CD4-positive, alpha-beta T cell (primary cell): ENCODE measurements at regions not wholly inside any gene's neighbourhood (a gene's known extent, or its start where the extent isn't known, plus 50 kb on each side); places are given as distances from the start of the nearest gene placed in this dataset.
"Not testable (repeated sequence)": the region's sequence is repeated elsewhere in the genome, so short reads cannot be mapped to it uniquely, and the experiment has no call there.

ENCODE experiments used
- ATAC-seq: fragments of 200-7000 bp; cut with Tn5 transposase; one replicate; pipeline ENCODE4 v1.10.0; 2022; ENCODE audit warnings: mild to moderate bottlenecking; ENCODE audit not compliant: poor library complexity
- CTCF ChIA-PET: fragments of 350-600 bp; sonication (Branson Sonifier 250); formaldehyde crosslinking; loops from one replicate; lab custom pipeline; 2021; ENCODE audit warnings: antibody characterized with exemption, inconsistent platforms; lab: Charles Lee
- POLR2A ChIA-PET: fragments of 350-600 bp; sonication (Branson Sonifier 250); formaldehyde crosslinking; loops from one replicate; lab custom pipeline; 2021; ENCODE audit warnings: antibody characterized with exemption, inconsistent platforms; lab: Charles Lee
- DNase-seq, 14 experiments: peaks; one replicate each; pipeline ENCODE4 v3.0.0-alpha.2; 2013 to 2020; ENCODE audit warnings: mixed read lengths in 2 of 14
- H3K27ac ChIP-seq, 2 donors: one replicate each; pipeline versions ENCODE4 v1.5.1 to v1.7.0; 2013; ENCODE audit warnings: low read length in 2 of 2, low read depth in 1 of 2, mild to moderate bottlenecking in 1 of 2
- H3K27me3 ChIP-seq, 2 experiments: 1 replicate in 1 of 2; 2 replicates in 1 of 2; pipeline versions ENCODE4 v1.6.1 to v1.7.0; 2013; ENCODE audit warnings: low read length in 2 of 2, control low read depth in 1 of 2, mild to moderate bottlenecking in 1 of 2, moderate library complexity in 1 of 2; ENCODE audit not compliant: insufficient read depth in 2 of 2, control insufficient read depth in 1 of 2
- H3K36me3 ChIP-seq: one replicate; pipeline ENCODE4 v1.6.1; 2013; ENCODE audit warnings: low read length, control low read depth; ENCODE audit not compliant: insufficient read depth
- H3K4me1 ChIP-seq: one replicate; pipeline ENCODE4 v1.6.1; 2013; ENCODE audit warnings: low read length, control low read depth; ENCODE audit not compliant: insufficient read depth
- H3K4me3 ChIP-seq: one replicate; pipeline ENCODE4 v1.5.1; 2013; ENCODE audit warnings: mild to moderate bottlenecking, low read length, moderate library complexity
- H3K9me3 ChIP-seq, 2 experiments: 1 replicate in 1 of 2; 2 replicates in 1 of 2; pipeline versions ENCODE4 v1.6.1 to v1.7.0; 2013; ENCODE audit warnings: low read length in 2 of 2, mild to moderate bottlenecking in 2 of 2, control low read depth in 1 of 2, moderate library complexity in 1 of 2; ENCODE audit not compliant: control insufficient read depth in 1 of 2, insufficient read depth in 1 of 2
- H3K27ac Mint-ChIP-seq: one replicate; pipeline ENCODE4 v1.8.0; 2020; ENCODE audit warnings: mixed read lengths
- H3K27me3 Mint-ChIP-seq: one replicate; pipeline ENCODE4 v1.8.0; 2021; ENCODE audit warnings: mixed read lengths
- H3K36me3 Mint-ChIP-seq: one replicate; pipeline ENCODE4 v1.8.0; 2021; ENCODE audit warnings: low read depth, mixed read lengths
- H3K4me1 Mint-ChIP-seq: one replicate; pipeline ENCODE4 v1.8.0; 2021; ENCODE audit warnings: low read depth, mixed read lengths
- H3K4me3 Mint-ChIP-seq: one replicate; pipeline ENCODE4 v1.8.0; 2020; ENCODE audit warnings: mild to moderate bottlenecking, mixed read lengths
- H3K9me3 Mint-ChIP-seq: one replicate; pipeline ENCODE4 v1.8.0; 2020; ENCODE audit warnings: mixed read lengths
- intact Hi-C, 2 experiments: fragments of 100-400 bp; cut with DNase I in 1 of 2; cut with micrococcal nuclease in 1 of 2; formaldehyde crosslinking; loops; one replicate each; pipeline versions ENCODE4 v1.15.1 to v1.9.0; 2023 to 2025; cut with DNase I, micrococcal nuclease
- TF ChIP-seq, protein P1 (sequence below): fragments of 200-600 bp; IDR thresholded peaks from one replicate; pipeline ENCODE4 v1.8.0; 2022; ENCODE audit warnings: antibody characterized with exemption, mild to moderate bottlenecking

DNA sequence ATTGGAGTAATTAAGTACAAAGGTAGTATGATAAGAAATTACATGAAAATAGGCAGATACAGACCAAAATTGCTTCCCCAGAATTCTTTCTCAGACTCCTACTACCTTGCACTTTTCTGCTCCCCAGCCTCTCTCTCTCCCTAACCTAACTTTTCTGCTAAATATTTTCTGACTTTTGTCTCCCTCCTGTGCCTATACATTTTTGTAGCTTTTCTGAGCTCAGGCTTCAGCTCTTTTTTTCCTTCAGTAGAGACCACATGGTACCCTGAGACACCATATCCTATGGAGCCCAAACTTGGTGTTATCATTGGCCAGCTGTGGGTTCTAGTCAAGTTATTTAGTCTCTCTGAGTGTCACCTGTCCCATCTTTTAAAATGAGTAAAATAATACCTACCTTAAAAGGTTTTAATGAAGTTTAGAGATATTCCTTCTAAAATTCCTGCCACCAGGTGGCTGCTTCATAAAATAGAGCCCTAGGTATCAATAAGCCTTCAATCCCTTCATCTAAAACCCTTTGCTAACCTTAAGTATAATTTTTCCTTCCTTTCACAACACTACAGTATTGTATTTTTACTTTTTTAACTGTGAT, 237.6 kb upstream of the DUSP10 start:
- ATAC-seq (no peak), DNase-seq (no peak)
- peaks cover 9% of the 10 kb centered on the region for H3K27me3 Mint-ChIP-seq
- no peak overlapping the region for H3K4me3 Mint-ChIP-seq
- no peak overlapping the region for H3K27ac Mint-ChIP-seq
- Histone ChIP-seq H3K27ac (no peak overlapping the region), H3K4me1 (no peaks in the 10 kb centered on the region), H3K9me3 (no peaks in the 10 kb centered on the region), H3K27me3 (no peaks in the 10 kb centered on the region), H3K4me3 (no peak overlapping the region), H3K36me3 (no peaks in the 10 kb centered on the region)
- H3K36me3 Mint-ChIP-seq, result no peaks in the 10 kb centered on the region
- intact Hi-C loops, result no loop called here
- ChIA-PET POLR2A (no interaction called here), CTCF (interaction anchor here (1.2 kb wide), 1 partner anchor 18 kb away, joined by 3 read pairs; no protein-coding TSS in a partner anchor)
- TF ChIP-seq, protein P1, sequence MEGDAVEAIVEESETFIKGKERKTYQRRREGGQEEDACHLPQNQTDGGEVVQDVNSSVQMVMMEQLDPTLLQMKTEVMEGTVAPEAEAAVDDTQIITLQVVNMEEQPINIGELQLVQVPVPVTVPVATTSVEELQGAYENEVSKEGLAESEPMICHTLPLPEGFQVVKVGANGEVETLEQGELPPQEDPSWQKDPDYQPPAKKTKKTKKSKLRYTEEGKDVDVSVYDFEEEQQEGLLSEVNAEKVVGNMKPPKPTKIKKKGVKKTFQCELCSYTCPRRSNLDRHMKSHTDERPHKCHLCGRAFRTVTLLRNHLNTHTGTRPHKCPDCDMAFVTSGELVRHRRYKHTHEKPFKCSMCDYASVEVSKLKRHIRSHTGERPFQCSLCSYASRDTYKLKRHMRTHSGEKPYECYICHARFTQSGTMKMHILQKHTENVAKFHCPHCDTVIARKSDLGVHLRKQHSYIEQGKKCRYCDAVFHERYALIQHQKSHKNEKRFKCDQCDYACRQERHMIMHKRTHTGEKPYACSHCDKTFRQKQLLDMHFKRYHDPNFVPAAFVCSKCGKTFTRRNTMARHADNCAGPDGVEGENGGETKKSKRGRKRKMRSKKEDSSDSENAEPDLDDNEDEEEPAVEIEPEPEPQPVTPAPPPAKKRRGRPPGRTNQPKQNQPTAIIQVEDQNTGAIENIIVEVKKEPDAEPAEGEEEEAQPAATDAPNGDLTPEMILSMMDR, result no peak
- no peaks in the 10 kb centered on the region for H3K9me3 Mint-ChIP-seq
- no peaks in the 10 kb centered on the region for H3K4me1 Mint-ChIP-seq

DNA sequence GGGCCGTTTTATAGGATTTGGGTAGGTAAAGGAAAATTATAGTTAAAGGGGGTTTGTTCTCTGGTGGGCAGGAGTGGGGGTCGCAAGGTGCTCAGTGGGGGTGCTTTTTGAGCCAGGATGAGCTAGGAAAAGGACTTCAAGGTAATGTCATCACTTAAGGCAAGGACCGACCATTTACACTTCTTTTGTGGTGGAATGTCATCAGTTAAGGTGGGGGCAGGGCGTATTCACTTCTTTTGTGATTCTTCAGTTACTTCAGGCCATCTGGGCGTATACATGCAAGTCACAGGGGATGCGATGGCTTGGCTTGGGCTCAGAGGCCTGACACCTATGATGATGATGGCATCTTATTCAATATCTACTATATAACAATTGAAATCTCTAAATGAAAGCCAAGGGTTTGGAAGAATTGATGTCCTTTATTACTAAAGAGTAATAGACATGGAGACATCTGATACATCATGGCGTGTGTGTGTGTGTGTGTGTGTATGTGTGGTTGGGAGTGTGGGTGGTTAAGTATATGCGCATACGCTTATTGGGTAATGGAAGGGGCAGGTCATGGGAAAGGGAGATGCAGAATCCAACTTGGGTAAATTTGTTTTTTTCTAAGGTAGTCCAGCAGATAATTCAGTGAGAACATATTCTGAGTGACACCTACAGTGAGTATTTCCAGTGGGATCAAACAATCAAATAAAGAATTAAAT, 236.9 kb upstream of the DUSP10 start:
- H3K9me3 Mint-ChIP-seq, POLR2A ChIA-PET, H3K36me3 ChIP-seq, H3K9me3 ChIP-seq, H3K36me3 Mint-ChIP-seq, ATAC-seq, H3K4me1 Mint-ChIP-seq, H3K27ac Mint-ChIP-seq, H3K4me3 Mint-ChIP-seq, H3K27ac ChIP-seq, H3K27me3 ChIP-seq, H3K4me3 ChIP-seq, intact Hi-C loops, H3K4me1 ChIP-seq, DNase-seq, H3K27me3 Mint-ChIP-seq: not testable (repeated sequence)
- CTCF ChIA-PET, result interaction anchor here (1.2 kb wide), 1 partner anchor 17 kb away, joined by 3 read pairs; no protein-coding TSS in a partner anchor

DNA sequence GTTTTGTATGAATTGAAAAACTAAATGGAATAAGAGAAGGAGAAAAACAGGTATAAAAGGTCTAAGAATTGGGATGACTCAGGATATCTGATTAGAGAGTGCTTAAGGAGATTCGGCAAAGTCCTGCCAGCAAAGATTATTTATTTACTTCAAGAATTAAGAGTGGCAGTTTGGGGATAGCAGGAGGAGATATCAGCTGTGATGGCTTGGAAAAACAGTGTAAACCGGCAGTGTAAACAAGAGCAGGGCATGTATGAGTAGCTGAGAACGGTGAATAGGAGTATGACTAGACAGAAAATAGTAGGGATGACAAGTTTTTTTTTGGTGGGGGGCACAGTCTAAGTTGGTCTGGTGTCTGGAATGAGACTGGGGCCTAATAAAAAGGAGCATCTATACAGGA, 231.9 kb upstream of the DUSP10 start:
- H3K4me1 ChIP-seq, H3K4me3 ChIP-seq, H3K27ac ChIP-seq, H3K4me1 Mint-ChIP-seq, H3K9me3 Mint-ChIP-seq, H3K27me3 ChIP-seq, H3K36me3 Mint-ChIP-seq, H3K27me3 Mint-ChIP-seq, POLR2A ChIA-PET, H3K4me3 Mint-ChIP-seq, CTCF ChIA-PET, intact Hi-C loops, ATAC-seq, H3K27ac Mint-ChIP-seq, H3K9me3 ChIP-seq, DNase-seq, H3K36me3 ChIP-seq: not testable (repeated sequence)

DNA sequence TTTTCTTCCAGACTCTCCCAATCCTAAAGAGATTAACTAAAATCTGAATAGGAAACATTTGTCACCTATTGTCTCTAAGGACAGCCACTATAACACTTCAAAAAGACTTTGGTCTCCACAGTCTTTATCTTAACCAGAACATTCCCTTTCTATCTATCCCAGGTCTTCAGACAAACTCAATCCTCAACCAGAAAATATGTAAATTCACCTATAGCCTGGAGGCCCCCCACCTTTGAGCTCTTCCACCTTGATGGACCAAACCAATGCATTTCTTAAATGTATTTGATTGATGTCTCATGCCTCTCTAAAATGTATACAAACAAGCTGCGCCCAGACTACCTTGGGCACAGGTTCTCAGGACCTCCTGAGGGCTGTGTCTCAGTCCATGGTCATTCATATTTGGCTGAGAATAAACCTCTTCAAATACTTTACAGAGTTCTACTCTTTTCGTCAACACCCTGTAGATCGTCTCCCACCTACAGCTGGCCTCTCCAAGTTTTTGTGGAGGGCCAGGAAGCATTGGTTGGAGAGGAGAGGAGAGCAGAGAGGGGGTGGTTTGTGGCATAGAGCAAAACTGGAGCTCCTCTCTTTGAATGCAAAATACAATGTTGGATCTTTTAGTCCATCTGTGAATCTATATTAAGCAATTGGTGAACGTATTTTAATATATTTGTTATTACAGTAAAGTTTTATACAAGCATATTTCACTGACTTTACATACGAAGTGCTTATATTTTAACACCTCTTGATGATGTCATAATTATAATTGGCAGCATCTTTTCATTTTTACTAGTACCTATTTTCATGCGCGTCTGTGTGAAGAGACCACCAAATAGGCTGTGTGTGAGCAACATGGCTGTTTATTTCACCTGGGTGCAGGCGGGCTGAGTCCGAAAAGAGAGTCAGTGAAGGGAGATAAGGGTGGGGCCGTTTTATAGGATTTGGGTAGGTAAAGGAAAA, 230.7 kb upstream of the DUSP10 start:
- TF ChIP-seq, protein P1, result no peak
- no peaks in the 10 kb centered on the region for H3K9me3 ChIP-seq
- H3K4me1 ChIP-seq, result no peaks in the 10 kb centered on the region
- no peak for DNase-seq
- H3K27me3 ChIP-seq, result no peaks in the 10 kb centered on the region
- no peak overlapping the region for H3K4me3 Mint-ChIP-seq
- POLR2A ChIA-PET, result no interaction called here
- no peaks in the 10 kb centered on the region for H3K27me3 Mint-ChIP-seq
- no peak overlapping the region for H3K4me3 ChIP-seq
- H3K9me3 Mint-ChIP-seq, result no peaks in the 10 kb centered on the region
- H3K27ac ChIP-seq, result no peak overlapping the region
- no peak for ATAC-seq
- CTCF ChIA-PET, result no interaction called here
- no peaks in the 10 kb centered on the region for H3K36me3 Mint-ChIP-seq
- H3K4me1 Mint-ChIP-seq, result no peaks in the 10 kb centered on the region
- no peaks in the 10 kb centered on the region for H3K36me3 ChIP-seq
- no peak overlapping the region for H3K27ac Mint-ChIP-seq
- intact Hi-C loops, result no loop called here

DNA sequence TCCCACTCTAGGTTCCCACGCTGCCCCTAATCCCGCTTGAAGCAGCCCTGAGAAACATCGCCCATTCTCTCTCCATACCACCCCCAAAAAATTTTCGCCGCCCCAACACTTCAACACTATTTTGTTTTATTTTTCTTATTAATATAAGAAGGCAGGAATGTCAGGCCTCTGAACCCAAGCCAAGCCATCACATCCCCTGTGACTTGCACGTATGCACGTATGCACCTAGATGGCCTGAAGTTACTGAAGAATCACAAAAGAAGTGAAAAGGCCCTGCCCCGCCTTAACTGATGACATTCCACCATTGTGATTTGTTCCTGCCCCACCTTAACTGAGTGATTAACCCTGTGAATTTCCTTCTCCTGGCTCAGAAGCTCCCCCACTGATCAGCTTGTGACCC, 229.1 kb upstream of the DUSP10 start:
- H3K27me3 ChIP-seq, H3K4me3 Mint-ChIP-seq: not testable (repeated sequence)

More for the DNA sequence above, 229.1 kb upstream of the DUSP10 start:
- H3K9me3 Mint-ChIP-seq, H3K4me3 ChIP-seq, POLR2A ChIA-PET, H3K36me3 Mint-ChIP-seq, H3K9me3 ChIP-seq, H3K27ac ChIP-seq, ATAC-seq, H3K4me1 Mint-ChIP-seq, CTCF ChIA-PET, H3K36me3 ChIP-seq, DNase-seq, intact Hi-C loops, H3K4me1 ChIP-seq, H3K27me3 Mint-ChIP-seq, H3K27ac Mint-ChIP-seq: not testable (repeated sequence)
